Lung microvascular endothelial cell (primary cell): ENCODE measurements at regions not wholly inside any gene's neighbourhood (a gene's known extent, or its start where the extent isn't known, plus 50 kb on each side); places are given as distances from the start of the nearest gene placed in this dataset.

Experiments
- DNase-seq, 2 donors: peaks; one replicate each; pipeline versions ENCODE4 v3.0.0 to v3.0.0-alpha.2; 2010; ENCODE audit warnings: low read depth in 2 of 2

DNA sequence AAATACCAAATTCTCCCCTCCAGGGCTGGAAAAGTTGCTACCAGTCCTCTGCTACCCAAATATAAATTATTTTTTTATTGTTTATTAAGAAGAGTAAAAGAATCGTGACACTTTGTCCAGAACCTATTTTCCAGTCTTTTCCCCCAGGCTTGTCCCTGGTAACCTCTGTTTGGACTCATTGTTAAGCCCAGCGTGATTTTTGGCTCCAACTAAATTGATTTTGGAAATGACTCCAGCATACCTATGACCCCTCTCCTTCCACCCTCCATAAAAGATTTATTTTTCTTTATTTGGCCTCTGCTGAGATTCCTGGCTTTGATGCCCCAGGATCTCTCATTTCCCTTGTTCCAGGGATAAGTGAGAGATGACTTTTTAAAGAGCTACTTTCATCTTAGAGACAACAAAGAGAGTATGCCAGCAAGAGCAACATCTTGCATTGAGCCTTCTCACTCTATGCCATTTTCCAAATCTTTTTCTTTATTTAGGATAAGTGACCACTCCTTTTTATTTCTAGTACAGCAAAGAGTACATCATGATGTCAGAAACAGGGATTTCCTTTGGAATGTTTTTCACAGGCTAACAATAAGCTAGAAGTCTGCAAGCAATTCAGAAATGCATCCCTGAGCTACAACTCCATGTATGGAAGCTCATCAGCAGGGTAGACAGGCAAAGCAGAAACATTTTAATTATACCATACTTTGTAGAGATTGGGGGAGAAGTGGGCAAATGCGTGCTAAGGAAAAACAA lies 75.8 kb downstream of the DAD1 start:
- DNase-seq = peak; percentile 20 to 89

DNA sequence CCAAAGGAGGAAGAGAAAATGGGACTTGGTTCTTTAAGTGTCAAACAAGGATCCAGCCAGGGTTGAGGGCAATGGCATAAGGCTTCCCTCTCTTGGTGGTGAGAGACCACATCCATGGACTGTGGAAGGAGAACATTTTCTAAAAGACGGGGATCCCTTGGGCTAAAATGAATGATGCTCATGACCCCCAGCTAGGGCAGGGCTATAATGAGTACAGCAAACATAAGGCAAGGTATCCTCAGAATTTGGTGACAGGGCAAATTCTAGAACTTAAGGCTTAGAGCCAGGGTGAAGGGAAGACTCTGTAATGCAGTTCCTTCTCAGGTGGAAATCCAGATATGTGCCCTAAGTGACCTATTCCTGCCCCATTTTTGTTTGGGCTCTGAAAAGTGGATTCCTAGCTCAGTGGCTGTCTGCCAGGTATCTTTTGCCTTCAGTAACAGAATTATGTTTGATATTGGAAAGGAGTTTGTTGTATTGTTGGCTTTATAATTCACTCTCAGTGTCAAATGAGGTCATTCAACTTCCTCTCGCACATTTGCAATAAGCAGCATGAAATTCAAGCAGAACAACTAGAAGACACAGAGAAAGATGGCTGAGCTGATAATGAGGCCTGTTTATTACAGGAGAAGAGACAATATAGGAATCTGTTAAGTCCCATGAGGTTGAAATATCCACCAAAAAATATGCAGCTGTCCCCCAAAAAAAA lies 76.8 kb downstream of the DAD1 start:
- peak; percentile 17 to 48 for DNase-seq

DNA sequence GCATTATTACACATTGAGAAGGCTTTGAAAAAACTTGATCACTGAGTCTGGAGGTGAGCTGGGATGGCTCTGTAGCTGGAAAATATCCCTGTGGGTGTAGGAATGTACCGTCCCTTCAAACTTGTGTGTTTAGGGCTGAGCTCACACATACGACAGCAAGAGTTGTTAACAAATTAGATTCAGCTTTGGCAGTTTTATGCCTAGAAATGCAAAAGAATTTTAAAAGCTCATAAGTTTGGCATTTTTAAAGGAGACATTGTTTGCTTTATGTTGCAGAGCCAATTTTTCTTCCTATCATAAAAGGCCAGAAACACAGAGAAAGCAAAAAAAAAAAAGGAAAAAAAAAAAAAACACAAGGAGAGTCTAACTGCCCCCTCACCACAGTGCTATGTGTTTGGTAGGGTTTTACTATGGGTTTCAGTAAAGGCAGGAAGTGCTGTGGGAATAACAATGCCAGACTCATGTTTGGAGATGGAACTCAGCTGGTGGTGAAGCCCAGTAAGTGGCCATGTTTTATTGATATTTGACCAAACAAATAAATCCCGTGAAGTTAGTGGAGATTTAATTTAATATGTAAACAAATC lies 78.4 kb downstream of the DAD1 start:
- peak; percentile 6 to 64 for DNase-seq

DNA sequence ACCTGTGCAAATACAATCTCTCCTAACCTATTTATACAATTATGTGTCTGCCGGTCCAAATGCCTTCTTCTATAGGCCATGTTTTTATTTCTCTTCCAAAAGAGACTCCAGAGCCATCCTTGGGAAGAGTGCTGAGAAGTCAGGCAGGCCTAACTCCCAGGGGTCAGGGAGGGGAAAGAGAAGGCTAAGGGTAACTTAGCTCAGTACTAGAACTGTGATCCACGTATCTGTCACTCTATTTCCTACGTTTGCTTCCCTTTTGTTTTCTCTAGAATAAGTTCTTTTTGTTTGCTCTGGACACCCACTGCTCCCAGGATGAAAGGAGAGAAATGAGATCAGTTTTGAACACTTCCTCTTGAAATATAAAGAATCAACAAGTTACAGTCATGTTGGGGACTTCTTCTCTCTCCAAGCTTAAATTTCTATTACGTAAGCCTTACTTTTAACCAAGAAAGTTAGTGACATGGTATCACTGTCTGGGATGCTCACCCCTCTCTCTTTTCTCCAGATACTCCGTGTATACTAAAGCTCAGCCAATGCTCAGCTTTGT lies 79.2 kb downstream of the DAD1 start:
- DNase-seq = no peak

DNA sequence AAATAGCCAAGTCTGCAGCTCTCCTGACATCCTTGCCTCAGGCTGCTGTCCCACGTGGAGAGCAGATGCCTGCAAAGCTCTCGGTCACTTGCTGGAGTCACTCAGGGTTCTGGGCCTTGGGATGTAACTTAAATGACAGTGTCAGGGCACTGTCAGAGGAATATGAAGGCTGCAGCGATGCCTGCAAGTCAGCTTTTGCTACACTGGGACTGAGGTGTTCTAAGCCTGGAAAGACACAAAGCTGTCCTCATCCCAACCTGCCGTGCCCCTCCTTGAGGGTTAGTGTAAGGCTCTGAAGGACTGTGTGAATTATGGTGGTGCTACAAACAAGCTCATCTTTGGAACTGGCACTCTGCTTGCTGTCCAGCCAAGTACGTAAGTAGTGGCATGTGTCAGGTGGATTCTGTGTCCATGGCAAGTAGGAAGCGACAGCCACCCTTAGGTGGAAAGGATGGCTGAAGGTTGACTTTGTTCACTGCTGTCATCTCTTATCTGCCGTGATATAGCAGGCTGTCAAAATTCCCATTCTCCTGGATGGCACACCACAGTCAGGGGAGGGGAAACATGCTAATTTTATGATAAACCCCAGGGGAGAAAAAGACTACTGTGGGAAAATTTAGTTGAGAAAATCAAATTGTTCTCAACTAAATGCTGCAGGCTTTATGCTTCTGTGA lies 79.9 kb downstream of the DAD1 start:
- no peak for DNase-seq

DNA sequence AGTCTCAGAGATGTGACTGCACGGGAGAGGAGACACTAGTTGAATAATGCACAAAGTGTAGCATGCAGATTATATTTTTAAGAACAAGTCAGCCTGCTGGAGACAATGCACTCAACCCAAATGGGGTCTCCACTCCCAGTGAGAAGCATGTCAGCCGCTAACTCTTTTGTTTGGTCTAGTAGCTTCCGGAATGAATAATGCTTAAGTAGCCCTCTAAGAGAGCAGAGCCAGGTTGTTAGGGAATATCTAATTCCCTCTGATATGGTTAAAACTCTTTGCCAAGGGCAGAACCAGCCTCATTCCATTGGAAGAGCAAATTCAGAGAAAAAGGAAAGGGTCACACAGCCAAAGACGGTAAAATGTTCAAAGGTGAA lies 80.4 kb downstream of the DAD1 start:
- peak in 1 of 2 donors; percentile 6 for DNase-seq

DNA sequence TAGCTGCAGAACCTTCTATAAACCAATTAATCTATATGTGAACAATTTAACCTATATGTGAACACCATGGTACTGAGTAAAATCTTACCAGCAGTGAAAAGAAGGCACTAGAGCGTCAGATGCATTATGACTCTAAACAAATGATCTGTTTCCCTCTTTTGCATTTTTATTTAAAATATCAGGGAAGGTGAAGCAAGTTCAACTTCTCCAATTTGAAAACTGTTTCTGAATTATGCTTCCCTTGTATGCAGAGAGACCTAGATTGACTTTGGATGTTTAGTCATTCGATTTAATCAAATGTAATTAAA lies 80.9 kb downstream of the DAD1 start:
- DNase-seq = no peak

DNA sequence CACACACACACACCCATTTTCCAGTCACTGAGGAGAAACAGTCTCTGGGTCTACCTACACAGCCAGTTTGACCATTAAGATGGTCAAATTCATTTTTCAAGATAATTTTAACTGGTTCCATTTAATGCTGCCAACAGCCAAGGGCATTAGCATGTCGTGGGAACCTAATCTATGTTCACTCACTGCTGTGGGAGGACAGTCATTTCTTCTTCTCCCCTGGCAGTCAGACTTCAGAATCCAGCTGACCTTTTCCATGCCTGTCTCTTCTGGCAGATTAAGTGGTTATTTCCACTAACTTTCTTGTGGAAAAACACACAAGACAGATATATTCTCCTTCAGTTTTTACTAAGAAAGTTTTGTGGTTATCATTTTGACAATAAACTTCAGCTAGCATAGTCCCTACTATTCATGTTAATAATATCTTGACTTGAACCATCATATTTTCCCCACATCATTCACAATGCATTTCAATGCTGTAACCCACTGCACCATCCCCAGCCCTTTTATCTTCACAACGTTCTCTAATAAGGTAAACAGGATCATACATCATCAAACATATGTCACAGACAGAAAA lies 82.2 kb downstream of the DAD1 start:
- DNase-seq = no peak

DNA sequence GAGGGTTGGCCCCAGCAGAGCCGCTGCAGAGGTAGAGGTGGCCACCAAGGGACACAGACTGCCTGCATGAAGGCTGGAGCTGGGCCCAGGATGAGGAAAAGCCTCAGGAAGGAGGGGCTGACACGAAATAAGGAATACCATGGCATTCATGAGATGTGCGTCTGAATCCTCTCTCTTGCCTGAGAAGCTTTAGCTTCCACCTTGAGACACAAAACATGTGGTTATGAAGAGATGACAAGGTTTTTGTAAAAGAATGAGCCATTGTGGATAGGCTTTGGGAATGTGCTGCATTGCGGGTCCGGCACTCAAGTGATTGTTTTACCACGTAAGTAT lies 82.7 kb downstream of the DAD1 start:
- DNase-seq = no peak

DNA sequence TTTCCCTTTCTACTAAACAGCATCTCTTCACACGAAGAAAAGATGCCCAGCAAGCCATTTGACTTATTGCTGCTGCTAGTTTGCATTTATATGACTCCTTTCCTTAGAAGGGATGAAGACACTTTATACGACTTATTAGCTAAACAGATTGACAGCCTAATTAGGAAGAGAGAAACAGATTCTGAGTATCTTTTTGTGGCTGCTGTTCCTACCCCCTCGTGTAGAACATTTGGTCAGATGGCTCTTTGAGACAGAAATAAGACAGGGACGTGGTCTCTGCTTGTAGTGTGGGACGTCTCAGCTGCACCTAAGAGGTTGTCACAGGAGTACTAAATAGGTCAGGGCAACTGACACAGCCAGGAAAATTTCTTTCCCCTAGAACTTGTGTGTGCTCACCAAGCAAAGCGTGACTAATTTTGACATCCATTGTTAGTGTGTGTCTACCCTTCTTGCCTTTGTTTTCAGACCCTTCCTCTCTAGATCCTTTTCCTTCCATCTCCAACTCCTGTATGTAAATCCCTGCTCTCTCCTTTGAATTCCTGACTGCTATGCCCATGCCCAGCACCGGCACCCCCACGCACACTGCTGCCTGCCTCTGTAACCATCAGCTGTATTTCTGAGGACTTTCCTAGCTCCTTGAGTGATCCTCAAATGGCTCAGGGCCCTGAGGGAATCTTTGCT lies 83.2 kb downstream of the DAD1 start:
- peak in 1 of 2 donors; percentile 11 for DNase-seq

DNA sequence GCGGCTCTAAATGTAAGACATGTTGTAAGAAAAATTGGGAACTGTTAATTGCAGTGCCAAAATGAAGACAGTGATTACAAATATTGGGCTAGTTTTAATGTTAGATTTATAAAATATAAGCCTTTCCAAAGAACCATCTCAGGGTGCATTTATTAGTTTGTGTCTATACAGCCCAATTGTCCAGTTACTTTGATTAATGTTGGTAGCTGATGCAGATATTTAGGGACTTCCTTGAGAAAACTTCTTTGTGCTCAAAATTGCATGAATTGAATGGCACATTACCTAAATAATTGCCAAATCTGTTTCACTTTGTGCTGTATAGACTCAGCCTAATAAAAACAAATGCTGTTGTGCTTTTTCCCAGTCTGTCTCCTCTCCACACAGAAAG lies 83.7 kb downstream of the DAD1 start:
- no peak for DNase-seq

DNA sequence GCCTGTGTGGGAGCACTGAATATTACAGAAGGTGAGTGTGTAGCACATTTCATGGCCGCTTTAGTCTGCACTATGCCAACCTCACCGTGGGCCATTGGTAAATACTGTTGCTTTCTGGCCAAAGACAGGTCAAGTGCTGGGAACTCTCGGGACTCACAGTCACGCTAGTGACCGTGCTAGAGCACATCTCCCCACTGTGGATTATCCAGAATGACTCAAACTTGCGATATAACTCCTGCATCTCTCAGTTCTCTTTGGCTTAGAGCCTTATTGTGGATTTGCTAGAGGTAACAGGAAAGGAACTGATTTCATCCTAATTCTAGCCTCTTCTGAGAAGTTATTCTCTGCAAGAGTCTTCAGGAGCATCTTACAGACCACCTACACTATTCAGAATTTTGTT lies 86.5 kb downstream of the DAD1 start:
- DNase-seq = no peak

DNA sequence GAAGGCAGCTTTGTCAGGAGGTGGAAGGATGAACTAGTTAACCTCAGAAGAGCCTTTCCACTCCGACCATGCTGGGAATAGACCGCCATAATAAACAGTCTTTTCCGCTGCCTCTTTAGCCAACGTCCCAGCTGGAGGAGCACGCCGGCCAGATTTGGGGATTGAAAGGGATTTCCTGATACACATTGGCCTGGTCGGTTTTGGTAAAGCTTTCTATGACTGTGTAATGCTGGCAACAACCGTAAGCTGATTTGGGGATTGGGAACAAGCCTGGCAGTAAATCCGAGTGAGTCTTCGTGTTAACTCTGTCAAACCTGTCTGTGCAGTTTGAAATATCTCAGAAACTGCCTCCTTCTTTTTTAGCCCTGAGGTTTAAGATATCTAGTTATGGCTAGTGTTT lies 87.0 kb downstream of the DAD1 start:
- DNase-seq = no peak

DNA sequence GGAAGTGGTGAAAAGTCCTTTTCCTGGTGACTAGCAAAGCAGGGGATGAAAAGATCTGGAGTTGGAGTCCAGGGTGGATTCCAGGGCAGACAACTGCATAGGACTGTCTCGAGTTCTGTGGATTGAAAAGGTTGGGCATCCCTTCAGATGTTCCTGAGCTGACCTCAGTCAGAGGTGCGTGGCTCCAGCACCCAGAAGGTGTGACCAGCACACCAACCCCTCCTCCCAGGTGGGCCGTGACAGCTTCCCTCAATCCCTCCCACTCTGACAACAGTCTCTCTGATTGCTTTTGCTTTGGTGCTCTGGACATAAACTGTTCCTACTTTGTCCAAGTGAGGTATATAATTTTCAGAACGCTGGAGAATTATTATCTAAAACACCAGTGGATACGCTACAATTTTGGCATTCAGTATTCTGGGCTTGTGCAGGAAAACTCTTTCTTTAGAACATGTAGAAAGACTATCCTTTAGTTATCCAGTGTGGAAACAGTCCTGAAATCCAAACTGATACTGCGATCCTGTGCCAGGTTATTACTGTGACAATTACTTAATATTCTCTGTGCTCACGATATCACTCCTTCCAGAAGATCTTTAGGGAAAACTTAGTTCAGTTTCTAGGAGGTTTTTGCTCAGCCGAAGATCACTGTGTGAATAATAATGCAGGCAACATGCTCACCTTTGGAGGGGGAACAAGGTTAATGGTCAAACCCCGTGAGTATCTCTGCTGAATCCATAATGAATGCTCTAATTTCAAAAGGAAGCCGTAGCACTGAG lies 87.9 kb downstream of the DAD1 start:
- no peak for DNase-seq

DNA sequence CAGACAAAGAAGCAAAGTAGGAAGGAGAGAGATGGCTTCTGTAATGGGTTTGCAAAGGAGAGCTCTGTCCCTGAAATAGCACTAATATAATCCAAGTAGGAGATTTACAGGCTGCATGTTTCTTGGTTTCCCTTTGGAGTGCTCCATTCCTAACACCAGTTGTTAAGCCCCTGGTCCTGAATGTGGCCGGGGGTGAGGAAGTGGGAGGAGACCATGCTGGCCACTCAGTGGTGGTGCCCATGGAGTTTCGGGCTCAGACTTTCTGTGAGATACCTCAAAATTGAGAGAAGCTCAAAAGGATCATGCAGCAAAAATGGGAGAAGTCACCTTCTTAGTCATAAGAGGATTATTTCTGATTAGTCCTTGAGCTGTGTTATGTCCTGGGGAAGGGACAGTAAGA lies 88.5 kb downstream of the DAD1 start:
- no peak for DNase-seq

DNA sequence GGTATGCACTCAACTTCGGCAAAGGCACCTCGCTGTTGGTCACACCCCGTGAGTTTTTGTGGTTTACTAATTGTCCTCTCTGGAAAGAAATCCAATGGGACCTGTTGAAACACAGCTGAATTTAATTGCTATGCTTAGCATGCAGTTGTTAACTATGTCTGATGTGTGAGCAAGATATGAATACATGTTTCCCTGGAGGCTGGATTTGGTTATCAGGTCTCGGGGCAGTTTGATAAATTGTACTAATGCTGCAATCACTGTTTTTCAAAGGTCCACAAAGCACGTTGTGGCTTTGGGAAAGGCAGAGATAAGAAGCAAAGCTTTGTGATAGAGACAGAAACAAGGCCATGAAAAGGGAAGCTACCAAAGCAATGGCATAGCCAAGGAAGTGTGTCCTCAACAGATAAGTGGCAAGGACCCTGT lies 91.3 kb downstream of the DAD1 start:
- no peak for DNase-seq

DNA sequence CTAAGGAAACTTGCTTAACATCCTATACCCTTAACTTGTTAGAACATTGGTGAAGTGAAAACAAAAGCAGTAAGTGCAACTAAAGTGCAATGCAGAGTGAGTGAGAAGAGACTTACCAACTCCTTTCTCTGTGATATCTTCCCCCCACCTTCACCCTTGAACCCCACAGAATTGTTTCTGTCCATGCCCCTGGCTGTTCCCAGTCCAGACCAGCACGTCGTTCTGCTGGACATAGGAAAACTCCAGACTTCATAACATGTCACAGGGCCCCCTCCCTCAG lies 91.9 kb downstream of the DAD1 start:
- DNase-seq = no peak

DNA sequence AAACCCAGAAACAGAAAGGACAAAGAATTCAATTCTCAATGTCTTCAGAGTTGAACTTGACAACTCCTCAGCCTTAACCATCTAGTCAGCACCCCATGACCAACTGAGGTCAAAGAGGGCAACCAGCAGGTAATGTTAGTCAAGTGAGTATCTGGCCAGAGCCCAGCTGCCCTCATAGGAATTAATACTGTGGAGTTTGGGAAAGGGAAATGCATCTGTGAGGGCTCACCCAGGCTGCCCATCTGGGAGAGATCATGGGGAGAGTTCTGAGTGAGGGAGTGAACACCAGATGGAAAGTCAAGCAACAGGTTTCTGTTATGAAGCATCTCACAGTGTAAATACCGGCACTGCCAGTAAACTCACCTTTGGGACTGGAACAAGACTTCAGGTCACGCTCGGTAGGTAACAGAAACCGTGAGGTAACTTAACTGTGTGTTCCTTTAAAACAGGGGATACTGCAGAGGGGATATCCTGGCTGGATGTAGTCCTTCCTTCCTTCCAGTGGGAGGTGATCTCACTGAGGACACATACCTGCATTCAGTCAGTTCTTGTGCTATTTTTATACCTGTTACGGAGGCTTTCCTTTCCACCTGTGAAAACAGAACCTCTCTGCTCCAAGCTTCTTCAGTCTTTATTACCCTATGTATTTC lies 94.4 kb downstream of the DAD1 start:
- no peak for DNase-seq

DNA sequence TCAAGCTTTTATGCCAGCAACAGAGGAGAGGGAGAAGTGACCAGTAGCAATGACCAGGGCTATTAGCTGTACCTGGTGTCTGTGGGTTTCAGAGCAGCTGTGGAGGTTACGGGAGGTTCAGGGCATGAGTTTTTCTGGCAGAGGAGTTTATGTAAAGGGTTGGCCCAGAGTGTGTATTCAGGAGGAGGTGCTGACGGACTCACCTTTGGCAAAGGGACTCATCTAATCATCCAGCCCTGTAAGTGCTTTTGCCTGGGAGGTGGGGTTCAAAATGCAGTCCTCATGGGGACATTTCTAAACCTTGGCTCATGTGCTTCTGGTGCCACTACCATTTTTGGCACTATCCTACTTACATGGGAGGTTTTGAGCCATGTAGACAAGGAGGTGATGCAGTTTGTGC lies 95.3 kb downstream of the DAD1 start:
- no peak for DNase-seq
